ENCODE measurements at regions not wholly inside any gene's neighbourhood (a gene's known extent, or its start where the extent isn't known, plus 50 kb on each side); places are given as distances from the start of the nearest gene placed in this dataset.

- FAIRE-seq (no peak), DNase-seq (ENCODE audit: insufficient read length, low spot score) (no peak)
- TF ChIP-seq POLR2A (IDR thresholded peaks at IDR 0.05; ENCODE audit: low read depth, low read length) = no peak
Measured at GRCh38 chr4:30952526-30953219, 232.5 kb downstream of the PCDH7 start.

GRCh38 chr4:30953799-30954198 lies 233.6 kb downstream of the PCDH7 start:
- TF ChIP-seq POLR2A (IDR thresholded peaks at IDR 0.05; ENCODE audit: low read depth, low read length) = no peak
- FAIRE-seq = no peak
- no peak for DNase-seq (ENCODE audit: insufficient read length, low spot score)

- no peak for TF ChIP-seq POLR2A (IDR thresholded peaks at IDR 0.05; ENCODE audit: low read depth, low read length)
- FAIRE-seq = no peak
- DNase-seq (ENCODE audit: insufficient read length, low spot score) = no peak
Measured at GRCh38 chr4:30956916-30957315, 236.7 kb downstream of the PCDH7 start.

GRCh38 chr4:30957706-30958105 lies 237.5 kb downstream of the PCDH7 start:
- no peak for DNase-seq (ENCODE audit: insufficient read length, low spot score)
- no peak for FAIRE-seq
- TF ChIP-seq POLR2A (IDR thresholded peaks at IDR 0.05; ENCODE audit: low read depth, low read length) = no peak

- no peak for FAIRE-seq
- no peak for DNase-seq (ENCODE audit: insufficient read length, low spot score)
- TF ChIP-seq POLR2A (IDR thresholded peaks at IDR 0.05; ENCODE audit: low read depth, low read length) = no peak
Measured at GRCh38 chr4:30959781-30960485, 239.8 kb downstream of the PCDH7 start.

GRCh38 chr4:30962939-30963338 lies 242.8 kb downstream of the PCDH7 start:
- no peak for DNase-seq (ENCODE audit: insufficient read length, low spot score)
- FAIRE-seq = peak; percentile 33
- no peak for TF ChIP-seq POLR2A (IDR thresholded peaks at IDR 0.05; ENCODE audit: low read depth, low read length)

GRCh38 chr4:30968926-30969325 lies 248.8 kb downstream of the PCDH7 start:
- no peak for FAIRE-seq

GRCh38 chr4:30972542-30972941 lies 252.4 kb downstream of the PCDH7 start:
- no peak for TF ChIP-seq POLR2A (IDR thresholded peaks at IDR 0.05; ENCODE audit: low read depth, low read length)
- DNase-seq (ENCODE audit: insufficient read length, low spot score) (no peak), FAIRE-seq (no peak)

More at GRCh38 chr4:30968926-30969325, 248.8 kb downstream of the PCDH7 start:
- no peak for DNase-seq (ENCODE audit: insufficient read length, low spot score)
- TF ChIP-seq POLR2A (IDR thresholded peaks at IDR 0.05; ENCODE audit: low read depth, low read length) = no peak

GRCh38 chr4:30973993-30974392 lies 253.8 kb downstream of the PCDH7 start:
- DNase-seq (ENCODE audit: insufficient read length, low spot score) = no peak
- FAIRE-seq = no peak

GRCh38 chr4:30979402-30979801 lies 259.2 kb downstream of the PCDH7 start:
- no peak for FAIRE-seq

More at GRCh38 chr4:30973993-30974392, 253.8 kb downstream of the PCDH7 start:
- no peak for TF ChIP-seq POLR2A (IDR thresholded peaks at IDR 0.05; ENCODE audit: low read depth, low read length)

GRCh38 chr4:30989508-30989907 lies 269.3 kb downstream of the PCDH7 start:
- FAIRE-seq = no peak
- no peak for DNase-seq (ENCODE audit: insufficient read length, low spot score)
- no peak for TF ChIP-seq POLR2A (IDR thresholded peaks at IDR 0.05; ENCODE audit: low read depth, low read length)

More at GRCh38 chr4:30979402-30979801, 259.2 kb downstream of the PCDH7 start:
- DNase-seq (ENCODE audit: insufficient read length, low spot score) = no peak
- no peak for TF ChIP-seq POLR2A (IDR thresholded peaks at IDR 0.05; ENCODE audit: low read depth, low read length)

- TF ChIP-seq POLR2A (IDR thresholded peaks at IDR 0.05; ENCODE audit: low read depth, low read length) = no peak
- DNase-seq (ENCODE audit: insufficient read length, low spot score) (no peak), FAIRE-seq (no peak)
Measured at GRCh38 chr4:30996841-30997240, 276.7 kb downstream of the PCDH7 start.

GRCh38 chr4:31005037-31005436 lies 284.9 kb downstream of the PCDH7 start:
- TF ChIP-seq POLR2A (IDR thresholded peaks at IDR 0.05; ENCODE audit: low read depth, low read length) = no peak
- FAIRE-seq (no peak), DNase-seq (ENCODE audit: insufficient read length, low spot score) (no peak)

- DNase-seq (ENCODE audit: insufficient read length, low spot score) = no peak
- FAIRE-seq = no peak
- no peak for TF ChIP-seq POLR2A (IDR thresholded peaks at IDR 0.05; ENCODE audit: low read depth, low read length)
Measured at GRCh38 chr4:31007858-31008257, 287.7 kb downstream of the PCDH7 start.

- no peak for TF ChIP-seq POLR2A (IDR thresholded peaks at IDR 0.05; ENCODE audit: low read depth, low read length)
- FAIRE-seq = no peak
- no peak for DNase-seq (ENCODE audit: insufficient read length, low spot score)
Measured at GRCh38 chr4:31009926-31010325, 289.8 kb downstream of the PCDH7 start.

All from H54 (cell line).